ENCODE measurements at regions not wholly inside any gene's neighbourhood (a gene's known extent, or its start where the extent isn't known, plus 50 kb on each side); places are given as distances from the start of the nearest gene placed in this dataset.
A peak's percentile ranks its signal among the peaks of the same experiment; 100 is the strongest.

DNA sequence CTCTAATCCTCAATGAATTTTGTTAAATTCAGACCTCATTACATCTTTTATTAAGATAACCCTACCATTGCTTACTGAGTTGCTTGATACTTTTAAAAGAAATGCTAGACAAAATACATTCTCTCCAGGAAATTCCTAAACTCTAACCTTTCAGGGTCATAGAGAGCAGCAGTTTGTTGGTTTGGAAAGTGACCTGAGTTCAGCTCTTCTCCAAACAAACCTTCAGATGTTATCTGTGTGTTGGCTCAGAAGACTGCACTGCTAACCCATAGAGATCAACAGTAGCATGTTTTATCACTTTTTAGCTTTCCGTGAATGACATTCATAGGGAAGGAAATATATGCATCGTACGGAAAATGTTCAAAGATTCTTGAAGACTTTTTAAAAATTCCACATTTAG lies 101.8 kb upstream of the VEGFC start:
- H3K79me2 ChIP-seq (ENCODE audit: control insufficient read depth, insufficient read depth, low read length), result no peaks in the 10 kb centered on the region
- no peak overlapping the region for H3K27ac ChIP-seq (ENCODE audit: insufficient read depth, low read depth, low read length)
- peaks cover 4% of the 10 kb centered on the region for H3K4me1 ChIP-seq (ENCODE audit: control insufficient read depth, extremely low read depth, insufficient read depth, low read length)
- ChIA-PET CTCF (interaction anchor here (1.3 to 1.4 kb wide), 2 partner anchors 10 to 153 kb away, joined by 3 to 6 read pairs; no protein-coding TSS in a partner anchor), POLR2A (no interaction called here)
- FAIRE-seq, result peak; percentile 49
- no peaks in the 10 kb centered on the region for H4K20me1 ChIP-seq (replicated peaks; ENCODE audit: control insufficient read depth, extremely low read depth, insufficient read depth, low read length)
- BruUV-seq (replicated peaks), result no TSS peak
- H2AFZ ChIP-seq (ENCODE audit: low read depth, low read length), result peak overlapping the region; percentile 43
- no peaks in the 10 kb centered on the region for H3K36me3 ChIP-seq (ENCODE audit: control insufficient read depth in 2 of 2, extremely low read depth in 1 of 2, insufficient read depth in 2 of 2, low read length in 2 of 2)
- H3K9me1 ChIP-seq (replicated peaks; ENCODE audit: control insufficient read depth, extremely low read depth, insufficient read depth, low read length), result no peaks in the 10 kb centered on the region
- H3K27me3 ChIP-seq (ENCODE audit: control insufficient read depth in 2 of 2, insufficient read depth in 2 of 2, low read length in 2 of 2), result no peaks in the 10 kb centered on the region
- no peak overlapping the region for H3K9ac ChIP-seq (replicated peaks; ENCODE audit: extremely low read depth, insufficient read depth, low read length)
- DNase-seq (ENCODE audit: low read depth, low spot score), result no peak
- dilution Hi-C loops (cut with MboI; ENCODE audit: extremely low pct_ligation_motif_present, low sequenced_read_pairs) (no loop called here), intact Hi-C loops (cut with micrococcal nuclease) (no loop called here)
- H3K9me3 ChIP-seq (replicated peaks; ENCODE audit: control insufficient read depth, insufficient read depth, low read length), result no peaks in the 10 kb centered on the region
- no peak overlapping the region for H3K4me2 ChIP-seq (ENCODE audit: insufficient read depth, low read length)
- H3K4me3 ChIP-seq (replicated peaks in 1 of 3; ENCODE audit: insufficient read depth in 1 of 3, low read depth in 1 of 3, low read length in 3 of 3), result no peak overlapping the region
- TF ChIP-seq FOS (IDR thresholded peaks at IDR 0.05; ENCODE audit: borderline replicate concordance, insufficient read depth, low read length) (no peak), JUN (IDR thresholded peaks at IDR 0.05; ENCODE audit: borderline replicate concordance, insufficient read depth, insufficient read length, low read depth) (no peak), EZH2 (IDR thresholded peaks at IDR 0.05; ENCODE audit: borderline replicate concordance, low read depth, low read length, severe bottlenecking) (no peak), GATA2 (IDR thresholded peaks at IDR 0.05; ENCODE audit: insufficient read depth, insufficient read length, low read depth, low read length) (no peak), POLR2A (IDR thresholded peaks at IDR 0.05; ENCODE audit: low read depth, low read length) (no peak), POLR2AphosphoS5 (IDR thresholded peaks at IDR 0.05; ENCODE audit: insufficient read depth, low read depth, low read length) (no peak), MYC (IDR thresholded peaks at IDR 0.05; ENCODE audit: low read depth, low read length) (no peak)
- TF ChIP-seq, protein P1, sequence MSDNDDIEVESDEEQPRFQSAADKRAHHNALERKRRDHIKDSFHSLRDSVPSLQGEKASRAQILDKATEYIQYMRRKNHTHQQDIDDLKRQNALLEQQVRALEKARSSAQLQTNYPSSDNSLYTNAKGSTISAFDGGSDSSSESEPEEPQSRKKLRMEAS (IDR thresholded peaks at IDR 0.05; ENCODE audit: insufficient read depth, insufficient read length), result no peak
- TF ChIP-seq, protein P2, sequence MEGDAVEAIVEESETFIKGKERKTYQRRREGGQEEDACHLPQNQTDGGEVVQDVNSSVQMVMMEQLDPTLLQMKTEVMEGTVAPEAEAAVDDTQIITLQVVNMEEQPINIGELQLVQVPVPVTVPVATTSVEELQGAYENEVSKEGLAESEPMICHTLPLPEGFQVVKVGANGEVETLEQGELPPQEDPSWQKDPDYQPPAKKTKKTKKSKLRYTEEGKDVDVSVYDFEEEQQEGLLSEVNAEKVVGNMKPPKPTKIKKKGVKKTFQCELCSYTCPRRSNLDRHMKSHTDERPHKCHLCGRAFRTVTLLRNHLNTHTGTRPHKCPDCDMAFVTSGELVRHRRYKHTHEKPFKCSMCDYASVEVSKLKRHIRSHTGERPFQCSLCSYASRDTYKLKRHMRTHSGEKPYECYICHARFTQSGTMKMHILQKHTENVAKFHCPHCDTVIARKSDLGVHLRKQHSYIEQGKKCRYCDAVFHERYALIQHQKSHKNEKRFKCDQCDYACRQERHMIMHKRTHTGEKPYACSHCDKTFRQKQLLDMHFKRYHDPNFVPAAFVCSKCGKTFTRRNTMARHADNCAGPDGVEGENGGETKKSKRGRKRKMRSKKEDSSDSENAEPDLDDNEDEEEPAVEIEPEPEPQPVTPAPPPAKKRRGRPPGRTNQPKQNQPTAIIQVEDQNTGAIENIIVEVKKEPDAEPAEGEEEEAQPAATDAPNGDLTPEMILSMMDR (IDR thresholded peaks at IDR 0.05; ENCODE audit: extremely low read depth in 1 of 2, insufficient read depth in 1 of 2, low read depth in 1 of 2, low read length in 2 of 2), result no peak
